DMS114 treated with DMSO at 0.1 percent for 48 hours (cell line): ENCODE measurements at regions not wholly inside any gene's neighbourhood (a gene's known extent, or its start where the extent isn't known, plus 50 kb on each side); places are given as distances from the start of the nearest gene placed in this dataset.
A peak's percentile ranks its signal among the peaks of the same experiment; 100 is the strongest.
"Not testable (repeated sequence)": the region's sequence is repeated elsewhere in the genome, so short reads cannot be mapped to it uniquely, and the experiment has no call there.

Experiments
- DNase-seq: peaks from one replicate; lab custom pipeline; 2025; ENCODE audit not compliant: unreplicated experiment; lab: John Stamatoyannopoulos, UW

DNA sequence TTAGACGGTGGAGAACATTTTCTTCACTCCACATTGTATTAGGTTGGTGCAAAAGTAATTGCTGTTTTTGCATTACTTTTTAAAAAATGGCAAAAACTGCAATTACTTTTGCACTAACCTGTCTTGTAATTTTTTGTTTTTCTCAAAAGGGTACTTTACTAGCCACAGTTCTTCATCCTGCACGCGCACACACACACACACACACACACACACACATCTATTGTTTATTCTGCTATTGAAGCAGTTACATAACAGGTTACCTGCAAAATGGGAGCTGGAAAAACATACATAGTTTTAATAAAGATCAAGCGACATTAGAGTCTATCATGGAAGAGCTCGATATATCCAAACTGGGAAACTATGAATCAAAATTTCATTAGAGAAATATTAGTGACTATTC is 235.2 kb downstream of the SIM1 start:
- DNase-seq = no peak

DNA sequence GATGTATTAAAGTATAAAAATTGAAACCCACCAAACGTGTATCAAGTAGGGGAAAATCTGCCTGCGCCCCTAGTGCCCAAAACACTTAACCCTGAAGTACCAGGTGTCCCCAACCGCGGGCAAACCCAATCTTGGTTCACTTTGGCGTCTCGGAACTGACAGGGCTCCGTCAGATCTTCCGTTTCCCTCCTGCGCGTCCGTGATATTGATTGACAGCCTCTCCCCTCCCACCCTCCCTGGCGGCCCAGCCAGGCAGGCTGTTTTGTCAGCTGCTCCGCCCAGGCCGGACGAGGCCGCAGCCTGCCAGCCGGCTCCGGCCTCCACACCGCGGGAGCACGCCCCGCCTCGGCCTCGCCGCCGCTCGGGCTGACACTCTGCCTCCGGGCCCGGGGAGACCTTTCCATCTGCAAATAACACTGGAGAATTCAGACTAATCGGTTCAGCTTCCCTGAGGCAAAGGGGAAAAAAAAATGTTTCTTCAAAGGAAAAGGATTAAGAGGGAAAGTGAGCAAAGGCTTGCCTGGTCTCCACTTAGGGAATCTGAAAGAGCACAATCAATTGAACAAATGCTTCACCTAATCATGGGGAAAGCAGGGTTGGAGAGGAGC is 234.9 kb upstream of the MCHR2 start:
- peak; percentile 16 for DNase-seq

DNA sequence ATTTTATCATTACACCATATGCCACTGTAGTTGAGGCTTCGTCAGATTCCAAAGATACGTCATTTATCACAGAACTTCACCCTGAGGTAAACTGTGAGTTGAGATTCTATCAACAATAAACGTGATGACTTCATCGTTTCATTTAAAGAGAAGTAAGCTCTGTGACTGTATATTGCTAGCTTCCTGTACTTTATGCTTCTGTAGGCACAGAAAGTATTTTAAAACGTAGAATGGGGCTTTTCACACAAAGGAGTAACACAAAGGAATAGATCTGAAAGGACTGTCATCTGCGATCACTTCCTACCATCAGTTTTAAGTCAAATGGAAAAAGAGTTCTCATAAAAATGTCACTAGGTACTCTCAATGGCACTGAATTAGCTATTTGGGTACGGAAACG is 234.4 kb upstream of the MCHR2 start:
- DNase-seq = no peak

DNA sequence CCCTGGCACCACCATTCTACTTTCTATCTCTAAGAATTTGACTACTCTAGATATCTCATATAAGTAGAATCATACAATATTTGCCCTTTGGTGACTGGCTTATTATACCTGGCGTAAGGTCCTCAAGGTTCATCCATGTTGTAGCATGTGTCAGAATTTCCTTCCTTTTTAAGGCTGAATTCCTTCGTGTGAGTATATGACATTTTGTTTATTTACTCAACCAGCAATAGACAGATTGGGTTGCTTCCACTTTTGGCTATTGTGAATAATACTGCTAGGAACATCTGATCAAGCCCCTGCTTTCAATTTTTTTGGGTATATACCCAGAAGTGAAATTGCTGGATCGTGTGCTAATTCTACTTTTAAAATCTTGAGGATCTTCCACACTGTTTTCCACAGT is 232.8 kb upstream of the MCHR2 start:
- DNase-seq = no peak

DNA sequence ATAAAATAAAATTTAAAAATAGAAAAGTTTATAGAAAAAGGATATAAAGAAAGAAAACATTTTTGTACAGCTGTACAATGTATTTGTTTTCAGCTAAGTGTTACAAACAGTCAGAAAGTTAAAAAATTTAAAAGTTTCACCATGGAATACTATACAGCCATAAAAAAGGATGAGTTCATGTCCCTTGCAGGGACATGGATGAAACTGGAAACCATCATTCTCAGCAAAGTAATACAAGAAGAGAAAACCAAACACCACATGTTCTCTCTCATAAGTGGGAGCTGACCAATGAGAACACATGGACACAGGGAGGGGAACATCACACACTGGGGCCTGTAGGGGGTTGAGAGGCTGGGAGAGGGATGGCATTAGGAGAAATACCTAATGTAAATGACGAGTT is 229.9 kb upstream of the MCHR2 start:
- not testable (repeated sequence) for DNase-seq

DNA sequence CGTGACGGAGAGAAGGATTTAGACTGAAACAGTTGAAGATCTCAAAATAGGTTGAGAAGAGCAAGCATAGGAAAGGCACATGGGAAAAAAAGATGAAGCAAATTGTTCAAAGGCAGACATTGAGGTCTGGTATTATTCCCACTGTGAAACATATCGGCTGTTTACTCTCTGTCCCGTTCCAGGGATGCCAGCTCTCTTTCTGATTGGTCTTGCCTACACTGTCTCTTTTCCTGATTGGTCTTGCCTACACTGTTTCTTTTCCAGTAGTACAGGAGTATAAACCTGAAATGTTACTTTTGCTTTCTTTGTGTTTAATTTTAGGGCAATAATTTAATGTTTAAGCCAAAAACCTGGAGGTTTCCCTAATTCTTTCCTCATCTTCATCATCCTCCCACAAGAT is 226.5 kb upstream of the MCHR2 start:
- DNase-seq = no peak

DNA sequence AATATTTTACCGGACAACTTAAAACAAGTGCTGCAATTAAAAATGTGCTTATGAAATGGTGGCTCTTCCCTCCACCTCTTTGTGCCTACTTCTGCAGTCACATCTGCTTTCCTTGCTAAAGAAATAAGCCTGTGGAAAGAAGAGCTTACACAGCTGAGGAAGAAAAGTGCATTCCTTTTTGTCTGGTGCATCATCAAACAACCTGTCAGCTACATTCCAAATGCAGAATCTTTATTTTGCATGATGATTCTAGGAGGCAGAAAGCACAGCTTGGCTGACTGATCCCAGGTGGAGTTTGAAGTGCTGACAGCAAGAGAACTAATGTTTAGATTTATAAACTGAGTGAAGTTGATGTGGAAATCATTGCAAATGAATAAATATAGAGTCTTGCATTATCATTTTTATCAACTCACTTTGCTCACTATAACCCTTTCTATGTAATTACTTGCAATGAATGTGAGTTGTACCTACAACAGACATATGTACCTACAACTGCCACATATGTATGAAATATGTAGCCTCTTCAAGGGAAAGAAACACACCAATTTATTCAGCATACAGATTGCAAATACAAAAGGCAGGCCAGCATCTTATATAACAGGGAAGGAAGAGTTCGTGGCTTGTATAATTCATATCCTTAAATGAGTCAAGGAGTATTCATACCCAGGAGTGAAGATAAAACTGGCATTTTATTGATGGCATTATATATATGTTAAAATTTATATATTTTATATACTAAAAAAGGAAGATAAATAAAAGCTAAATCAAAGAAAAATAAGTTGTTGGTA is 223.4 kb upstream of the MCHR2 start:
- no peak for DNase-seq

DNA sequence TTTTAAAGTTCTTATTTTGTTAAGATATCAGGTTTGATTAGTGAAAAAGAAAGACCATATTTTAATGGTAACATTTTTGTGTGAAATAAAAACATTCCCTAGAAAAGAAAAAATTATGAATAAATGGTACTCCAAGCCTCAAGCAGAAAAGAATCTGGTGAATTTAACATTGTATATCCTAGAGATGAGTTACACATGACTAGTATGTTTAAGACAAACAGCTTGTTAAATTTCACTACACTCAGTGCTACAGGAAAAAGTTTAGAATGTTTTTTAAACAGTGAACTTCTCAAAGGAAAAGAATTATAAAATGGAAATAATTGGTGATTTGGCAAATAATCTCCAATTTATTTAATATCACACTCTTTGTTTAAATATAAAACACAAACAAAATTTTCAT is 222.7 kb upstream of the MCHR2 start:
- DNase-seq = no peak

DNA sequence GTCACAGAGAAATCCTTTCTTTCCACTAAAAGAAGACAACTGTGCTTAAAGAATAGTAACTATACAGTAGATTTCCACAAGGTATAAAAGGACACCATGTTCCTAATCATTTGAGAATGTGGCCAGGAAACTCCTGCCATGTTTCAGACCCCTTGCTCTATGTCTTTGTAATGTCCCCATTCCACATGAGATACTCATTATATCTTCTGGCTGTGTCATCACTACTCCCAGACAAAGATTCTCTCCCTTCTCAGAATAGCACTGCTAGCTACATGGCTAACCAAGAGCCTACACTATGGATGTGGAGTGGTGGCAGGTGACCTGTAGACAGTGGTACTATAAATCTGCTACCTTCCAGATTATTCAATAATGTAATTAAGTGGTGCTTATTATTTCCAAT is 218.1 kb upstream of the MCHR2 start:
- no peak for DNase-seq

DNA sequence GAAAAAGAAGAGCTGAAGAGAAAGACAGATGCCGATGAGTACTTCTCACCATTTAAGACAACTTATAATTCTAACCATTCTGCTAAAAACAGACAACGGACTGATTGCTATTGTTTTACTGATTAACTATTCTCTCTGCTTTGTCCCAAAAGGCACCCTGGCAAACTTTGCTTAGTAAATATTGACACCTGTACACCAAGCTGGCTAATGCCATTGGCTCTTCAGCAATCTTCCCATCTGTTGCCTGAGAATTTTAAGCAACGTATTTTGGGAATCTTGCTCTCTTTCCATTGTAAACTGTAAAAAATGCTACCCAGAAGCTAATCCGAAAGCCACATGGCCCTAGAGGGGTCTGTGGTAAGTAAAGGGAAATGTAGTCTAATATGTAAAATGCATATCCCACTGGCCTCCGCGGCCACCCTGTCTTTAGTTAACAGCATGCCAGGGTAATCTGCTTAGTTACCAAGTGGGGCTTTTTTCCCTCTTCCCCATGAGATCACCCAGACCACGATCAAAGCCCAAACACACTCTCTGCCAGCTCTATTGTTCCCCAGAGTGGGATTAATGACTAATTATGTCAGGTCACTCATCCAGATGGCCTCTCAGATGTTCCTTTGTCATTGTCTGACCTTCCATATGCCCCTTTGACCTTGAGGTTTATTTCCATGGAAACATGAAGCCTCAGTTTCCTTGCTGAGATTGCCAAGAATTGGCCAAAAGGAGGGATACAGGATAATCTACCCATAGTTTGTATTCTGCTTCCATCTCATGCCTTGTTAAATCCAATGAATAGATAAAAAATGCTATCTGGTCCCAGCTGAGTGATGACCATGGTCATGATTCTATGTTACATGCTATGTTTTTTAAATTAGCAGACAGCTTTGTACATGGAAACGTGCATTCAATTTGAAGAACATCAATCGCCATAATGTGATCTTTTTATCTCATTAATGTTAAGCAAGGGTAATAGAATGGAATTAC is 216.4 kb upstream of the MCHR2 start:
- DNase-seq = no peak

DNA sequence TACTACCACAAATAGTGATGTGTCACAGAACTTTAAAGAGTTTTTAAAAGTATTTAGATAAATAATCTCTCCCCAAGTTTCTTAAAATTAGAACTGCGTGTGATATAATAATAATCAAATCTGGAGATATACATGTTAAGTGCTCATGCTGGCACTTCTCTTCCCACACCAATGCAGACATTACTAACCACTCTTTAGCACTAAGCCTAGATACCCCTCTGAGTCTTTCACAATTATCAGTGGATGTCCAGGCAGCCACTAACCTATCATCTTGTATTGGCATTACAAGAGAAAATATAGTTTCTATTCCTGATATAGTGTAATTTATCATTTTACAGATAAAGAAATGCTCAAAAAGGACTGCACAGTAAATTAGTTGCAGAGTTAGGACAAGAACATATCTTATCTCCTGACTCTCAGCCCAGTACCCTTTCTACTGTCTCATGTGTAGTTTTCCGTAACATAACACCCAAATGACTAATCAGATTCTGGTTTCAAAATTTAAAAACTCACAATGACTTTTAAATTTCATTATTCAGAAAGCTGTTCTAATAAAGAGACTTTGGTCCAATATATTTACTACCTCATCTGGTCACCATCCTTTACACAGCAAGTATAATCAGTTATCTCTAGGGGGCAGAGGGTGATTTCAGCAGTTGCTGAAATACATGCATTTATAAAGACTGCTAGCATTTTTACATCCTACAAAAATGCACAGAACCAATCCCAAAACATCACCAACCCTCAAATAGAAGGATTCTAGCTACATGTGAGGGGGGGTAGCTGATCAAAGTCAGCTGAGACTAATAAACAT is 215.5 kb upstream of the MCHR2 start:
- no peak for DNase-seq

DNA sequence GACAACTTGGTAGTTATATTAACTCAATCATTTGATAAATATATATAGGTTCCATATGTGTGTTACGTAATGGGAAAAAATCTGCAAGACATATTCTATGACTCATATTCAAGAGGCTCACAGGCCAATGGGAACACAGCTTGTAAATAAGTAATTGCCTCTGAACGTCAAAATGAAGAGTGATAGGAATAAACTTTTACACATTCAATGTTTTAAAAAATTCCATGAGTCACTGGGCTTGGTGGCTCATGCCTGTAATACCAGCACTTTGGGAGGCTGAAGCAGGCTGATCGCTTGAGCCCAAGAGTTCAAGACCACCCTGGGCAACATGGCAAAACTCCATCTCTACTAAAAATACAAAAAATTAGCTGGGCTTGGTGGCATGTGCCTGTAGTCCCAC is 209.4 kb upstream of the MCHR2 start:
- DNase-seq = no peak

DNA sequence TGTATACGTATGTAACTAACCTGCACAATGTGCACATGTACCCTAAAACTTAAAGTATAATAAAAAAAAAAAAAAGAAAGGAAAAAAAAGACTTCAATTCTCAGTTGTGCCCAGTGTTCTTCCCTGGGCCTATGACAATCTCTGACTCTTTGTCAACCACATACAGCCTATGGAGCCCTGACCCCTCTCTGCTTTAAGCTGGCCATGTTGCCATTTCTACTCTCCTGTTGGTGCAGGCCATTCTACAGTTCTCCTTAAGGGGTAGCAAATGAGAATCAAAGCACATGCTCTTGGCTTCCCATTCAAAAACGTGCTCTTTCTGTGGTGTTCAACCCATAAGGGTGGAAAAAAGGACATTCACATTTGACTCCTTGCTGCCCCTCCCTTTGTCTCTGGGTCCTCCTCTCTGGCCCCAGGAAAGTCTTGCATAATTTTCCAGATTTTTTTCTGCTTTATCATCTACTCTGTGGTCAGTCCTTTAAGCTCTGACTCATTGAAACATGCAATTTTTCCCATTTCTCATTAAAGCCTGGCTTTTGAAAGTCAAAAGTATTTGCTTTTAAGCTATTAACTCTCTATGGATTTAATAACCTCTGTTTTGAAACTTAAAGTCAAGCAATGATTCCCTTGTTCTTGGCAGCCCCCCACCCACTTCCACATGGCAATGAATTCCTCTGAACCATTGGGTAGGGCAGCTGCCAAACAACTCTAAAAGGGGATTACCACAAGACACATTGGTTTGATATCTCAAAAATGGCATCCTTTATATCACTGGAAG is 208.6 kb upstream of the MCHR2 start:
- no peak for DNase-seq

DNA sequence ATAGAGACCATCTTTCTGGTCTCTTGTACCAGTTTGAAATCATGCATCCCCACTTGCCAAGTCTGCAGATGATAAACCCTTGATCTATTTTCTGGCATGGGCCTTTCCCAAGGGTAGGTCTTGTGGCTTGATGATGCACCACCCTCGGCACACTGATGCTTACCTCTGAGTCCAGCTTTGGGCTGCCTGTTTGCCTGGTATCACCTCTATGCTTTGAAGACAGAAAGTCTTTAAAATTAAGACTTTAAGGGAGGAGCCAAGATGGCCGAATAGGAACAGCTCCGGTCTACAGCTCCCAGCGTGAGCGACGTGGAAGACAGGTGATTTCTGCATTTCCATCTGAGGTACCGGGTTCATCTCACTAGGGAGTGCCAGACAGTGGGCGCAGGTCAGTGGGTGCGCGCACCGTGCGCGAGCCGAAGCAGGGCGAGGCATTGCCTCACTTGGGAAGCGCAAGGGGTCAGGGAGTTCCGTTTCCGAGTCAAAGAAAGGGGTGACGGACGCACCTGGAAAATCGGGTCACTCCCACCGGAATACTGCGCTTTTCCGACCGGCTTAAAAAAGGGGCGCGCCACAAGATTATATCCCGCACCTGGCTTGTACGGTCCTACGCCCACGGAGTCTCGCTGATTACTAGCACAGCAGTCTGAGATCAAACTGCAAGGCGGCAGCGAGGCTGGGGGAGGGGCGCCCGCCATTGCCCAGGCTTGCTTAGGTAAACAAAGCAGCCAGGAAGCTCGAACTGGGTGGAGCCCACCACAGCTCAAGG is 202.4 kb upstream of the MCHR2 start:
- not testable (repeated sequence) for DNase-seq

DNA sequence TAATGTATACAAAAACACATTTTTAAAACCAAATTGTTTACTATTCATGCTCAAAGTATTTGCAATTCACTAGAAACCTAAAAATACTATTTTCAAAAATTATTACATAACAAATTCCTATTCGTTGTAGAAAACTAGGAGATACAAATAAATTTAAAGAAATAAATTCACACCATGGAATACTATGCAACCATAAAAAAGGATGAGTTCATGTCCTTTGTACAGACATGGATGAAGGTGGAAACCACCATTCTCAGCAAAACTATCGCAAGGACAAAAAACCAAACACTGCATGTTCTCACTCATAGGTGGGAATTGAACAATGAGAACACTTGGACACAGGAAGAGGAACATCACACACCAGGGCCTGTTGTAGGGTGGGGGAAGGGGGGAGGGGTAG is 201.2 kb upstream of the MCHR2 start:
- DNase-seq = not testable (repeated sequence)

DNA sequence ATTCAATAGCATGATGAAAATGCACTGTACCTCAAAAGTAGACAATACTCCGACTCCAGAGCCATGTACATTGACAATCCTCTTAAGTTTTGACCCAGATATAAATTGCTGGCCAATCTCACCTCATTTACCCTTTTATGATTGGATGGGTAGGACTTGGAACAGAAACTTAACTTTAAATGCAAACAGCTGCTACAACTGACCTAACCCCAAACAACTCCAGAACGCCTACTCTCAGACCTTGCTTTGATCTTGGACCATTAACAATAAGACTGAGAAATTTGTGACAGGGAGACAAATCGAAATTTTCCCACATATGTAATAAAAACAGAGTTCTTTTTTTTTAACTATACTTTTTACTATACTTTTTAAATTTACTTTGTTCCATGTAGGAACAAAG is 200.5 kb upstream of the MCHR2 start:
- no peak for DNase-seq

DNA sequence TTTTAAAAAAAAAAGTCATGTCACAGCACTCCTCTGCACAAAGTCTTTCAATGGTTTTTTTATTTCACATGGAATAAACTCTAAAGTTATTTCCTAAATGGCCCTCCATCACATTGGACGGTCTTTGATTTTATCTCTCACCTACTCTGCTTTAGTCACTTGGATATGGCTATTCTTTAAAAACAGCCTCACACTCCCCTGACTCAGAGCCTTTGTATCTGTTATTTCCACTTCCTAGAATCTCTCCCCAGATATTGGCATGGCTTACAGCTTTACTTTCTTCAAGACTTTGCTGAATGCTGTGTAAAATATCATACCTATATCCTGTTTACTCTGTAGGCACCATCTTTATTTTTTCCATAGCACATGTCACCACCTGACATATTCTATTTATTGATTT is 194.7 kb upstream of the MCHR2 start:
- no peak for DNase-seq

DNA sequence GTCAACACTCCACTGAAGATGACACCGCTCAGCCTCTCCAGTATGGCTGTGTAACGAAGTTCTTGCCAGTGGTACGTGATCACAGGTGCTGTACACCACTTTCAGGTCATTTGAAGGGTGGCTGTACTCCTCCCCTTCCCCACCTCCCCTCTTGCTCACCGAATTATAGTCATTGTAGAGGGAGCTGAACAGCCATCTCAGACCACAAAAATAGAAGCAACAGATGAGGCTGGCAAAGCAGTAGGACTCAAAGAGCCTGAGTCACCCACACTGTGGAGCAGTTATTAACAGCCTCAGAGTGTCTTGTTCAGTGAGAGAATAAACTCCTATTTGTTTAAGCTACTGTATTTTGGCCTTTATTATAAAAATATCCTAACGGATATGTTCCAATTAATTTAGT is 192.5 kb upstream of the MCHR2 start:
- no peak for DNase-seq

DNA sequence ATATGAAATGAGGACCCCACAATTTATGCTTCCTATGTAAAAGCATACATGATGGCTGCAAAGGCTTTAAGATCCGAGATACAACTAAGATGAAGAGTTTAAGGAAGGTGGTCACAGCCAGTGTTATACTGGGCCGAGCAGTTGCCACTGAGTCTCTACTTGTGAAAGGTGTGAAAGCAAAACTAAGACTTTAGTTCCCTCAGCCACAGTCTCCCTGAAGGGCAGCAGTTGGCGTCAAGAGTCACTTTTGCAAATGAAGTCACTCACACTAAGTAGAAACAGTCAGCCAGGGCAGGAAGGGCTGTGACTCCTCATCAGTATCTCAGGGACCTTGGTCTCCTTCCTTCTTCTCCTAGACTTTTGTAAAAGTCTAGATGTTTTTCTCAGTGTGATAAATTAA is 191.6 kb upstream of the MCHR2 start:
- DNase-seq = no peak
